OCI-LY7 (cell line): ENCODE measurements at regions not wholly inside any gene's neighbourhood (a gene's known extent, or its start where the extent isn't known, plus 50 kb on each side); places are given as distances from the start of the nearest gene placed in this dataset.

ENCODE experiments used
- BruUV-seq: library from RNA; stranded (reverse); fragments of 400-500 nt; replicated peaks from 2 replicates; lab custom pipeline; 2021; lab: Mats Ljungman, UMichigan
- CTCF ChIA-PET: fragments of 300-600 bp; sonication (Branson Sonifier 250); formaldehyde crosslinking; loops from one replicate; lab custom pipeline; 2022; ENCODE audit warnings: antibody characterized with exemption; ENCODE audit not compliant: unreplicated experiment; lab: Charles Lee
- POLR2A ChIA-PET: fragments of 300-600 bp; sonication (Branson Sonifier 250); formaldehyde crosslinking; loops from one replicate; lab custom pipeline; 2022; ENCODE audit warnings: antibody characterized with exemption; lab: Charles Lee
- DNase-seq: peaks from one replicate; pipeline ENCODE4 v3.0.0-alpha.2; 2015; ENCODE audit warnings: low spot score
- H2AFZ ChIP-seq: fragments of 200-600 bp; sonication (generic), shearing (Covaris generic); 2 replicates; pipeline ENCODE4 v1.6.1; 2014; ENCODE audit warnings: mild to moderate bottlenecking, antibody characterized with exemption, low read length, moderate library complexity
- H3K27ac ChIP-seq: fragments of 200-600 bp; sonication (generic); 2 replicates; pipeline ENCODE4 v1.5.1; 2014; ENCODE audit warnings: mixed run types, low read depth, mild to moderate bottlenecking, moderate library complexity, low read length, inconsistent platforms; ENCODE audit not compliant: poor library complexity, severe bottlenecking
- H3K36me3 ChIP-seq: fragments of 200-600 bp; sonication (generic); 2 replicates; pipeline ENCODE4 v1.6.1; 2014; ENCODE audit warnings: mild to moderate bottlenecking, antibody characterized with exemption, low read length, moderate library complexity, mixed read lengths; ENCODE audit not compliant: insufficient read depth
- H3K4me1 ChIP-seq: fragments of 200-600 bp; sonication (generic); 2 replicates; pipeline ENCODE4 v1.5.1; 2014; ENCODE audit warnings: mild to moderate bottlenecking, low read length; ENCODE audit not compliant: insufficient read depth, poor library complexity, severe bottlenecking
- H3K4me2 ChIP-seq: fragments of 200-600 bp; sonication (generic); 2 replicates; pipeline ENCODE4 v1.6.1; 2014; ENCODE audit warnings: mild to moderate bottlenecking, low read length
- H3K4me3 ChIP-seq: fragments of 200-600 bp; sonication (generic); 2 replicates; pipeline ENCODE4 v1.5.1; 2014; ENCODE audit warnings: mild to moderate bottlenecking, low read depth, low read length; ENCODE audit not compliant: poor library complexity, severe bottlenecking
- H3K79me2 ChIP-seq: fragments of 200-600 bp; sonication (generic); 2 replicates; pipeline ENCODE4 v1.6.1; 2016; ENCODE audit warnings: low read depth, mild to moderate bottlenecking, low read length, moderate library complexity, mixed read lengths; ENCODE audit not compliant: insufficient read depth
- H3K9me2 ChIP-seq: fragments of 200-600 bp; sonication (generic); 2 replicates; pipeline ENCODE4 v1.6.1; 2016; ENCODE audit warnings: mild to moderate bottlenecking, low read length, mixed read lengths; ENCODE audit not compliant: insufficient read depth
- H3K9me3 ChIP-seq: fragments of 200-600 bp; sonication (generic); 2 replicates; pipeline ENCODE4 v1.6.1; 2014; ENCODE audit warnings: mild to moderate bottlenecking, mixed run types, low read length, mixed read lengths
- H4K20me1 ChIP-seq: fragments of 200-600 bp; sonication (generic); 2 replicates; pipeline ENCODE4 v1.6.1; 2014; ENCODE audit warnings: mild to moderate bottlenecking, antibody characterized with exemption, low read length, moderate library complexity, mixed read lengths; ENCODE audit not compliant: insufficient read depth
- CTCF ChIP-seq: fragments of 200-600 bp; sonication (generic); conservative IDR thresholded peaks from 2 replicates; pipeline ENCODE4 v1.5.1; 2014; ENCODE audit warnings: mild to moderate bottlenecking, antibody characterized with exemption, low read length, moderate library complexity, mixed read lengths
- EZH2phosphoT487 ChIP-seq: fragments of 200-600 bp; sonication (generic); IDR thresholded peaks from 2 replicates; pipeline ENCODE4 v1.6.1; 2018; ENCODE audit warnings: low read depth, borderline replicate concordance, mild to moderate bottlenecking, mixed run types, antibody characterized with exemption, low read length, moderate library complexity, mixed read lengths
- intact Hi-C: fragments of 100-400 bp; cut with micrococcal nuclease; formaldehyde crosslinking; loops from one replicate; pipeline ENCODE4 v1.10.0; 2022; ENCODE audit not compliant: unreplicated experiment

- peak overlapping the region; percentile 47 for H3K4me2 ChIP-seq
- no peaks in the 10 kb centered on the region; the same call in 1 of the 2 replicates for H3K9me3 ChIP-seq
- BruUV-seq = no TSS peak
- ChIA-PET POLR2A (no interaction called here), CTCF (no interaction called here)
- peaks cover 38% of the 10 kb centered on the region for H3K4me1 ChIP-seq
- H3K9me2 ChIP-seq = no peaks in the 10 kb centered on the region; the same call in 1 of the 2 replicates
- peak overlapping the region; percentile 95 for H2AFZ ChIP-seq
- no peak for TF ChIP-seq EZH2phosphoT487
- TF ChIP-seq CTCF = no peak
- H3K79me2 ChIP-seq = no peaks in the 10 kb centered on the region
- H3K4me3 ChIP-seq = no peak overlapping the region
- intact Hi-C loops = no loop called here
- H3K36me3 ChIP-seq = no peaks in the 10 kb centered on the region
- no peak for DNase-seq
- no peaks in the 10 kb centered on the region for H4K20me1 ChIP-seq
- peak overlapping the region; percentile 61 for H3K27ac ChIP-seq
These were observed 161.5 kb upstream of the CDKN2B start for GRCh38 chr9:22170556-22170955.

GRCh38 chr9:22170990-22171670 lies 162.0 kb upstream of the CDKN2B start:
- Histone ChIP-seq H3K79me2 (no peaks in the 10 kb centered on the region), H3K9me3 (no peaks in the 10 kb centered on the region; the same call in 1 of the 2 replicates), H3K4me1 (peaks cover 32% of the 10 kb centered on the region), H3K9me2 (no peaks in the 10 kb centered on the region; the same call in 1 of the 2 replicates), H3K4me3 (no peak overlapping the region), H3K27ac (peak overlapping the region; percentile 61), H3K4me2 (peak overlapping the region; percentile 47), H2AFZ (peak overlapping the region; percentile 95), H3K36me3 (no peaks in the 10 kb centered on the region), H4K20me1 (no peaks in the 10 kb centered on the region)
- ChIA-PET POLR2A (no interaction called here), CTCF (no interaction called here)
- BruUV-seq = no TSS peak
- TF ChIP-seq EZH2phosphoT487 (no peak), CTCF (no peak)
- DNase-seq = peak; percentile 70
- intact Hi-C loops = no loop called here

- no peaks in the 10 kb centered on the region for H3K79me2 ChIP-seq
- no peaks in the 10 kb centered on the region; the same call in 1 of the 2 replicates for H3K9me3 ChIP-seq
- ChIA-PET CTCF (no interaction called here), POLR2A (interaction anchor here (0.6 kb wide), 1 partner anchor 836 kb away, joined by 3 read pairs; the partner anchor contains the start of gene KLHL9)
- H3K4me3 ChIP-seq = no peak overlapping the region
- H3K36me3 ChIP-seq = no peaks in the 10 kb centered on the region
- no peaks in the 10 kb centered on the region; the same call in 1 of the 2 replicates for H3K9me2 ChIP-seq
- intact Hi-C loops = no loop called here
- H3K4me2 ChIP-seq = 0 out of 2 replicates have a peak overlapping the region, but pooled peaks have one; percentile 47
- no TSS peak for BruUV-seq
- H3K4me1 ChIP-seq = peaks cover 28% of the 10 kb centered on the region
- H2AFZ ChIP-seq = peak overlapping the region; percentile 95; the same call in 1 of the 2 replicates
- no peak for DNase-seq
- no peaks in the 10 kb centered on the region for H4K20me1 ChIP-seq
- no peak for TF ChIP-seq CTCF
- peak overlapping the region; percentile 61 for H3K27ac ChIP-seq
These were observed 162.6 kb upstream of the CDKN2B start for GRCh38 chr9:22171691-22172090.
